Liver (tissue), 3 donors: ENCODE measurements at regions not wholly inside any gene's neighbourhood (a gene's known extent, or its start where the extent isn't known, plus 50 kb on each side); places are given as distances from the start of the nearest gene placed in this dataset.

Experiments
- CTCF ChIP-seq: fragments of 150-350 bp; IDR thresholded peaks from 2 replicates; pipeline ENCODE4 v1.5.1; 2017; ENCODE audit warnings: improper control_type of control experiment, low read depth, low read length; ENCODE audit not compliant: missing input control
- FOXA1 ChIP-seq: IDR thresholded peaks from 2 replicates; pipeline ENCODE4 v1.6.1; 2016; ENCODE audit warnings: antibody characterized with exemption
- GABPA ChIP-seq, 2 donors: IDR thresholded peaks in 1 of 2; conservative IDR thresholded peaks in 1 of 2; 2 replicates each; pipeline ENCODE4 v1.6.1; 2016; ENCODE audit warnings: antibody characterized with exemption in 2 of 2, mild to moderate bottlenecking in 1 of 2, moderate library complexity in 1 of 2
- HNF4A ChIP-seq, 2 donors: conservative IDR thresholded peaks; 2 replicates each; pipeline ENCODE4 v1.6.1; 2016; ENCODE audit warnings: antibody characterized with exemption in 2 of 2, mild to moderate bottlenecking in 2 of 2
- JUND ChIP-seq, 2 donors: IDR thresholded peaks; 2 replicates each; pipeline ENCODE4 v1.6.1; 2016; ENCODE audit warnings: antibody characterized with exemption in 2 of 2
- RAD21 ChIP-seq, 2 donors: IDR thresholded peaks; 2 replicates each; pipeline ENCODE4 v1.6.1; 2016; ENCODE audit warnings: antibody characterized with exemption in 2 of 2, mild to moderate bottlenecking in 2 of 2
- REST ChIP-seq: IDR thresholded peaks from 2 replicates; pipeline ENCODE4 v1.6.1; 2016; ENCODE audit warnings: antibody characterized with exemption, mild to moderate bottlenecking
- RXRA ChIP-seq, 2 donors: IDR thresholded peaks; 2 replicates each; pipeline ENCODE4 v1.6.1; 2017 to 2018; ENCODE audit warnings: antibody characterized with exemption in 2 of 2, mild to moderate bottlenecking in 1 of 2
- SP1 ChIP-seq: IDR thresholded peaks from 2 replicates; pipeline ENCODE4 v1.6.1; 2018; ENCODE audit warnings: antibody characterized with exemption, mild to moderate bottlenecking
- TAF1 ChIP-seq: conservative IDR thresholded peaks from 2 replicates; pipeline ENCODE4 v1.6.1; 2016; ENCODE audit warnings: antibody characterized with exemption, mild to moderate bottlenecking
- YY1 ChIP-seq: IDR thresholded peaks from 2 replicates; pipeline ENCODE4 v1.6.1; 2016; ENCODE audit warnings: antibody characterized with exemption, mild to moderate bottlenecking
- TF ChIP-seq, protein P1 (sequence below): IDR thresholded peaks from 2 replicates; pipeline ENCODE4 v1.6.1; 2016; ENCODE audit warnings: antibody characterized with exemption
- TF ChIP-seq, protein P2 (sequence below): IDR thresholded peaks from 2 replicates; pipeline ENCODE4 v1.6.1; 2016; ENCODE audit warnings: antibody characterized with exemption
- donor health status: healthy.
- donor health status: healthy.

DNA sequence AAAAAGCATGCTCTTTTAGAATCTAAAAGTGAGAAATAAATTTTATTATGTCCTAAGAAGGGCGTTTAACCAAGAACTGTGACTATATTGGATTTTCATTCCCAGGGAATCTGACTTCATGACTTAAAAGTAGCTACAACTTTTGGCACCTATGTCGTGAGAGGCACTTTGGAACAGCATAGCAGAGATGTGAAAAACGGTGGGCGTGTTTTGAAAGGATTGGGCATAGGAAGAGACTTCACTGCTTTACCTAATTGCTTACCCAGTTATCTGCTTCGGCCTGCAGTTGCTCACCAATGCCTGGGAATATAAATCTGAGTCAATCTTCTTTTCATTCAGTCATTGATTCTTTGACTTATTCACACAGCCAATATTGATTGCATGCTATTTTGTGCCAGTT, 363.4 kb downstream of the DNAH5 start:
- TF ChIP-seq CTCF: no peak
- TF ChIP-seq TAF1: no peak
- no peak for TF ChIP-seq REST
- TF ChIP-seq, protein P1, sequence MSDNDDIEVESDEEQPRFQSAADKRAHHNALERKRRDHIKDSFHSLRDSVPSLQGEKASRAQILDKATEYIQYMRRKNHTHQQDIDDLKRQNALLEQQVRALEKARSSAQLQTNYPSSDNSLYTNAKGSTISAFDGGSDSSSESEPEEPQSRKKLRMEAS: no peak
- no peak for TF ChIP-seq RXRA (IDR thresholded peaks at IDR 0.05)
- TF ChIP-seq, protein P2, sequence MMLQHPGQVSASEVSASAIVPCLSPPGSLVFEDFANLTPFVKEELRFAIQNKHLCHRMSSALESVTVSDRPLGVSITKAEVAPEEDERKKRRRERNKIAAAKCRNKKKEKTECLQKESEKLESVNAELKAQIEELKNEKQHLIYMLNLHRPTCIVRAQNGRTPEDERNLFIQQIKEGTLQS: no peak
- TF ChIP-seq JUND (IDR thresholded peaks at IDR 0.05): no peak
- TF ChIP-seq YY1: no peak
- TF ChIP-seq GABPA (IDR thresholded peaks at IDR 0.05 in 1 of 2, conservative IDR thresholded peaks at IDR 0.05 in 1 of 2): no peak
- TF ChIP-seq HNF4A (conservative IDR thresholded peaks at IDR 0.05): no peak
- no peak for TF ChIP-seq SP1
- TF ChIP-seq RAD21 (IDR thresholded peaks at IDR 0.05): no peak
- TF ChIP-seq FOXA1: no peak
